ENCODE measurements at regions not wholly inside any gene's neighbourhood (a gene's known extent, or its start where the extent isn't known, plus 50 kb on each side); places are given as distances from the start of the nearest gene placed in this dataset.
"Not testable (repeated sequence)": the region's sequence is repeated elsewhere in the genome, so short reads cannot be mapped to it uniquely, and the experiment has no call there.

- no peaks in the 10 kb centered on the region for H3K79me2 ChIP-seq (ENCODE audit: insufficient read depth, low read depth, low read length)
- no peak overlapping the region for H3K4me2 ChIP-seq (ENCODE audit: low read length)
- H3K9me2 ChIP-seq (ENCODE audit: insufficient read depth, low read length): no peaks in the 10 kb centered on the region
- H3K36me3 ChIP-seq (ENCODE audit: insufficient read depth, low read length): no peaks in the 10 kb centered on the region
- POLR2A ChIA-PET: no interaction called here
- H3K4me3 ChIP-seq (ENCODE audit: low read depth, low read length, poor library complexity, severe bottlenecking): no peak overlapping the region
- no peak for DNase-seq (ENCODE audit: low spot score)
- no peaks in the 10 kb centered on the region for H3K4me1 ChIP-seq (ENCODE audit: insufficient read depth, low read length, poor library complexity, severe bottlenecking)
- H3K27ac ChIP-seq (ENCODE audit: low read depth, low read length, poor library complexity, severe bottlenecking): no peak overlapping the region
- BruUV-seq (replicated peaks): no TSS peak
- TF ChIP-seq EZH2phosphoT487 (IDR thresholded peaks at IDR 0.05; ENCODE audit: borderline replicate concordance, low read depth, low read length) (no peak), CTCF (conservative IDR thresholded peaks at IDR 0.05; ENCODE audit: low read length) (no peak)
- CTCF ChIA-PET (ENCODE audit: unreplicated experiment): no interaction called here
- intact Hi-C loops (cut with micrococcal nuclease; ENCODE audit: unreplicated experiment): no loop called here
- H3K9me3 ChIP-seq (ENCODE audit: low read length): no peaks in the 10 kb centered on the region
- H2AFZ ChIP-seq (ENCODE audit: low read length): no peak overlapping the region
- H4K20me1 ChIP-seq (ENCODE audit: insufficient read depth, low read length): no peaks in the 10 kb centered on the region
These were observed 187.5 kb upstream of the RTL1 start for GRCh38 chr14:101090976-101091375.

- H4K20me1 ChIP-seq (ENCODE audit: insufficient read depth, low read length); H3K27ac ChIP-seq (ENCODE audit: low read depth, low read length, poor library complexity, severe bottlenecking); DNase-seq (ENCODE audit: low spot score); H3K36me3 ChIP-seq (ENCODE audit: insufficient read depth, low read length); intact Hi-C loops (cut with micrococcal nuclease; ENCODE audit: unreplicated experiment); CTCF ChIA-PET (ENCODE audit: unreplicated experiment); H3K4me2 ChIP-seq (ENCODE audit: low read length); H3K79me2 ChIP-seq (ENCODE audit: insufficient read depth, low read depth, low read length); H3K4me3 ChIP-seq (ENCODE audit: low read depth, low read length, poor library complexity, severe bottlenecking); POLR2A ChIA-PET; BruUV-seq (replicated peaks); H3K9me3 ChIP-seq (ENCODE audit: low read length); H3K9me2 ChIP-seq (ENCODE audit: insufficient read depth, low read length); H3K4me1 ChIP-seq (ENCODE audit: insufficient read depth, low read length, poor library complexity, severe bottlenecking); H2AFZ ChIP-seq (ENCODE audit: low read length): not testable (repeated sequence)
These were observed 191.4 kb upstream of the RTL1 start for GRCh38 chr14:101094916-101095315.

- no peak for TF ChIP-seq EZH2phosphoT487 (IDR thresholded peaks at IDR 0.05; ENCODE audit: borderline replicate concordance, low read depth, low read length)
- no peak for TF ChIP-seq CTCF (conservative IDR thresholded peaks at IDR 0.05; ENCODE audit: low read length)
- BruUV-seq (replicated peaks): no TSS peak
- Histone ChIP-seq H2AFZ (ENCODE audit: low read length) (no peak overlapping the region), H3K4me1 (ENCODE audit: insufficient read depth, low read length, poor library complexity, severe bottlenecking) (no peaks in the 10 kb centered on the region), H3K4me3 (ENCODE audit: low read depth, low read length, poor library complexity, severe bottlenecking) (no peak overlapping the region), H3K9me3 (ENCODE audit: low read length) (0 out of 2 replicates have a peak, but pooled peaks cover 5% of the 10 kb centered on the region), H3K4me2 (ENCODE audit: low read length) (no peak overlapping the region), H3K79me2 (ENCODE audit: insufficient read depth, low read depth, low read length) (no peaks in the 10 kb centered on the region), H3K27ac (ENCODE audit: low read depth, low read length, poor library complexity, severe bottlenecking) (no peak overlapping the region), H4K20me1 (ENCODE audit: insufficient read depth, low read length) (no peaks in the 10 kb centered on the region), H3K36me3 (ENCODE audit: insufficient read depth, low read length) (no peaks in the 10 kb centered on the region), H3K9me2 (ENCODE audit: insufficient read depth, low read length) (no peaks in the 10 kb centered on the region)
- POLR2A ChIA-PET: no interaction called here
- CTCF ChIA-PET (ENCODE audit: unreplicated experiment): no interaction called here
- no peak for DNase-seq (ENCODE audit: low spot score)
- intact Hi-C loops (cut with micrococcal nuclease; ENCODE audit: unreplicated experiment): no loop called here
These were observed 193.0 kb upstream of the RTL1 start for GRCh38 chr14:101096551-101096950.

All from OCI-LY7 (cell line).